ENCODE measurements at regions not wholly inside any gene's neighbourhood (a gene's known extent, or its start where the extent isn't known, plus 50 kb on each side); places are given as distances from the start of the nearest gene placed in this dataset.

DNA sequence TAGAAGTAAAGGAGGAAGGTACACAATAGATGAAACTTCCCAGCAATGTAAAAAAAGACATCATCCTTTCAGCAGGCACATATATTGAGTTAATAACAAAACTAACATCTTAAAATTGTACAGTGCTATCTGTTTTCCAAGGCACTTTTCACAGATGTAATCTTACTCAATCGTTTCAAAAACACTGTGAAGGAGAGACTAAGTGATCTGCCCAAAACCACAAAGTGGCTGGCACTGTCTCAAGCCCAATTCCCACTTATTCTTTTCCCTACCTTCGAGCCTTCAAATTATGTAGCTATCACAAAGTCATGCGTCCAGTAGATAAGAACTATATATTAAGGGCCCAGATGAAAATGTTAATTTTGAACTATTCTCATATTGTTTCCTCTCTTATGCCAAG, 193.6 kb upstream of the RASSF8 start:
- H3K4me3 ChIP-seq (ENCODE audit: low read depth, low read length) = no peak overlapping the region
- TF ChIP-seq, protein P1, sequence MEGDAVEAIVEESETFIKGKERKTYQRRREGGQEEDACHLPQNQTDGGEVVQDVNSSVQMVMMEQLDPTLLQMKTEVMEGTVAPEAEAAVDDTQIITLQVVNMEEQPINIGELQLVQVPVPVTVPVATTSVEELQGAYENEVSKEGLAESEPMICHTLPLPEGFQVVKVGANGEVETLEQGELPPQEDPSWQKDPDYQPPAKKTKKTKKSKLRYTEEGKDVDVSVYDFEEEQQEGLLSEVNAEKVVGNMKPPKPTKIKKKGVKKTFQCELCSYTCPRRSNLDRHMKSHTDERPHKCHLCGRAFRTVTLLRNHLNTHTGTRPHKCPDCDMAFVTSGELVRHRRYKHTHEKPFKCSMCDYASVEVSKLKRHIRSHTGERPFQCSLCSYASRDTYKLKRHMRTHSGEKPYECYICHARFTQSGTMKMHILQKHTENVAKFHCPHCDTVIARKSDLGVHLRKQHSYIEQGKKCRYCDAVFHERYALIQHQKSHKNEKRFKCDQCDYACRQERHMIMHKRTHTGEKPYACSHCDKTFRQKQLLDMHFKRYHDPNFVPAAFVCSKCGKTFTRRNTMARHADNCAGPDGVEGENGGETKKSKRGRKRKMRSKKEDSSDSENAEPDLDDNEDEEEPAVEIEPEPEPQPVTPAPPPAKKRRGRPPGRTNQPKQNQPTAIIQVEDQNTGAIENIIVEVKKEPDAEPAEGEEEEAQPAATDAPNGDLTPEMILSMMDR (IDR thresholded peaks at IDR 0.05; ENCODE audit: low read depth, low read length) = no peak

DNA sequence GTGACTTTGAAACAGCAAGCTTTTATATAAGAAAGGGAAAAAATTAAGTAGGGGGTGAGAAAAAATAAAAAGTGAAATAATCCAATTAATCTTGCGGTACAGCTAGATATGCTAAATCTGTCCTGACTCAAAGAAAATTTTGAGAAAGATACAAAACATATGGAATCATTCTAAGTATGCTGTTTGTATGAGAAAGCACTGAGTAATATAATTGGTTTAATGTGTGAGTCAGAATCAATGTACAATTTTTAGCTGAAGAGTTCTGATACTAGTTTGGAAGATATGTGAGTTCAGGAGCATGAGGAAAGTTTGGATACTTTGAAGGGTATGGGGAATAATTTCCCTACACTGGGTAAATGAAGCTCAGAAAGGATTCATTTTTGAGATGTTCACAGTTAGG, 190.9 kb upstream of the RASSF8 start:
- TF ChIP-seq, protein P1 (IDR thresholded peaks at IDR 0.05; ENCODE audit: low read depth, low read length) = no peak

DNA sequence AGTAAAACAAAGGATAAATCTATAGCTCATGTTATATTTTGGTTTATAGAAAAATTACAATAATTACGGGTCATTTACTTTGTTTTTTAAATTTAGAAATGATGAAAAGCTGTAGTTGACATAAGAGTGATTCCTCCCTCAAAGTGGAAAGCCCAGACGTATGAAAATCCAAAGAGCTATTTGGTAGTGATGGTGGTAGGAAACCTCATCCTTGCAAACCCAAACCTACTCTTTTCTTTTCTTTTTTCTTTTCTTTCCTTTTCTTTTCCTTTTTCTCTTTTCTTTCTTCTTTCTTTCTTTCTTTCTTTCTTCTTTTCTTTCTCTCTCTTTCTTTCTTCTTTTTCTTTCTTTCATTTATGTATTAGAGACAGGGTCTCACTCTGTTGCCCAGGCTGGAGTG, 190.3 kb upstream of the RASSF8 start:
- no peak overlapping the region for H3K4me3 ChIP-seq (ENCODE audit: low read depth, low read length)
- TF ChIP-seq, protein P1 (IDR thresholded peaks at IDR 0.05; ENCODE audit: low read depth, low read length) = no peak

More for the DNA sequence above, 190.9 kb upstream of the RASSF8 start:
- H3K4me3 ChIP-seq (ENCODE audit: low read depth, low read length) = no peak overlapping the region

DNA sequence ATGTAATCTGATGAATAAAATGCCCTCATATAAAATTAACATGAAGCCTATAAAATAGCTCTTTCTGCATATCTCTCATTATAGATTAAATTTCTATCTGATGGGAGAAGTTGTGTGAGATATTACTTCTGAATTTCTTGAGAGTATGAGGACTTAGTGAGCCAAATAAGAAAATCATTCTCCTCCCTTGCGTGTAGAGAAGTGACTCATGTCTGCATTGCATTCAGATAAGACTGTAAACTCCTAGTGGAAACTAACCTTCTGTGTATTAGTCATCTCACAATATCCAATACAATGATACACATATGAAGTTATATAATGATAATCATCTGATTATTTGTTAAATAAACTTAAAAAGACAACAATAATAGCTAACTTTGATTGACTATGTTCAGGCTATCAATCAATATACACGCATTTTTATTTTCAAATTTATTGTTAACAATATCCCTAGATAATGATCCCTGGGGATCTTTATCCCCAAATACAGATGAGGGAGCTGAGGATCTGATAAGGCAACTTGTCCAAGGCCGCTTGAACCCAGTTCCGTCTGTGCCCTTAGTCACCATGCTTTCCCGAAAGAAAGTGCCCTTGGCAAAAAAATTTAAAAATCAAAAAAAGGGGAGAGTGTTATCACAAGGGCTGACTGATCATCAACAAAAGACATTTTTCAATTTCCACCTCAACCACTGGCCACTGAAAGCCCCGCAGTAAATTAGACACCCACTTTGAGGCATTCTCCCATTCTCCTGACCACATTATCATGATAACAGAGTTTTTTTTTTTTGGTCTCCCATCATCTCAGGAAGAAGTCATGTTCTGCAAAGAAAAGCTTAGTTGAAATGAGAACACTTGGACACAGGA, 189.2 kb upstream of the RASSF8 start:
- no peak overlapping the region for H3K4me3 ChIP-seq (ENCODE audit: low read depth, low read length)
- TF ChIP-seq, protein P1 (IDR thresholded peaks at IDR 0.05; ENCODE audit: low read depth, low read length) = no peak

DNA sequence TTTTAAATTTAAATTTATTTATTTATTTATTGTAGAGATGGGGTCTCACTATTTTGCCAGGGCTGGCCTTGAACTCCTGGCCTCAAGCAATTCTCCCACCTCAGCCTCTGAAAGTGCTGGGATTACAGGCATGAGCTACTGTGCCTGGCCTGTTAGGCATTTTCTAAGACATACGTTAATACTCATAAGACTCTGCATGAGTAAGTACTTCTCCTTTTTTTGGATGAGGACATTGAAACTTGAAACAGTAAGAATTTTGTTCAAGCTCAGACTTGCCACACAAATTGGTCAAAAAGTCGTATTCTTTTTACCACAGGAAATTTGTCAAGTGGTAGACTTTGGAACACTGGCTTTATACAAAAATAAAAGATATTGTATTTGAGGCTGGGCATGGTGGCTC, 187.4 kb upstream of the RASSF8 start:
- TF ChIP-seq, protein P1 (IDR thresholded peaks at IDR 0.05; ENCODE audit: low read depth, low read length) = no peak

DNA sequence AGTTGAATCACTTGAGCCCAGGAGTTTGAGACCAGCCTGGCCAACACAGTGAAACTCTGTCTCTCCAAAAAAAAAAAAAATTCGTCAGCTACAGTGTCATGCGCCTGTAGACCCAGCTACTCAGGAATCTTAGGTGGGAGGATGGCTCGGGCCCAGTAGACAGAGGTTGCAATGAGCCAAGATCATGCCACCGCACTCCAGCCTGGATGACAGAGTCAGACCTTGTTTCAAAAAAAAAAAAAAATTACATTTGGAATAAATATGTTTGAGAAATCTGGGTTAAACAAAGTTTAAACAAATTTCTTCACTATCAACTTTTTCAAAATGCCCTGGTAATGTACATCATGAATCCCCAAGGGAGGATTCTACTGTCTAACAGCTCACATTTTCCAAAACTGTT, 187.0 kb upstream of the RASSF8 start:
- no peak overlapping the region for H3K4me3 ChIP-seq (ENCODE audit: low read depth, low read length)
- TF ChIP-seq, protein P1 (IDR thresholded peaks at IDR 0.05; ENCODE audit: low read depth, low read length) = no peak

More for the DNA sequence above, 187.4 kb upstream of the RASSF8 start:
- H3K4me3 ChIP-seq (ENCODE audit: low read depth, low read length) = no peak overlapping the region

DNA sequence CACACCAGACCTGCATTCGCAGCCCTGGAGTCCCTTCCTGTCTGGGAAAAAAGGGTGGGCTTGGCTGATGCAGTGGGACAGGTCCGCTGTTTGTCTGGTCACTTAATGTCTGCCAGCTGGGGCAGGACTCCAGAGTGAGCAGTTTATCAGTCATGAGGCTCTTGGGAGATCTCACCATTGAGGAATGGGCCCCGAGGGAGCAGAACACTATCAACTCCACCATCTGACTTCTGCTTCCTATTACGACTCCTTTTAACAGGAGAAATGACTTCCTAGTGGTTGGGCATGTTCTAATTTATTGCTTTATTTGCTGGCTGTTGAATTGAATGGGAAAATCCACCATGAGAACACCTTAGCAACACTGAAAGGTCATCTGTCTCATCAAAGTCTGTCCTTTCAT, 182.5 kb upstream of the RASSF8 start:
- H3K4me3 ChIP-seq (ENCODE audit: low read depth, low read length) = no peak overlapping the region
- TF ChIP-seq, protein P1 (IDR thresholded peaks at IDR 0.05; ENCODE audit: low read depth, low read length) = no peak
